HCT116 (cell line): ENCODE measurements at regions not wholly inside any gene's neighbourhood (a gene's known extent, or its start where the extent isn't known, plus 50 kb on each side); places are given as distances from the start of the nearest gene placed in this dataset.

Source experiments
- ATAC-seq: fragments of 200-7000 bp; cut with Tn5 transposase; 2 replicates; pipeline ENCODE4 v1.9.1; 2020; ENCODE audit warnings: mild to moderate bottlenecking, moderate library complexity
- BruUV-seq: library from RNA; stranded (reverse); fragments of 400-500 nt; replicated peaks from 2 replicates; lab custom pipeline; 2021; lab: Mats Ljungman, UMichigan
- CTCF ChIA-PET: fragments of 300-600 bp; sonication (Branson Sonifier 250); formaldehyde crosslinking; loops from one replicate; lab custom pipeline; 2021; ENCODE audit warnings: antibody characterized with exemption; lab: Charles Lee
- POLR2A ChIA-PET: fragments of 300-600, 350-600 bp; sonication (Branson Sonifier 250); formaldehyde crosslinking; loops from one replicate; lab custom pipeline; 2021; ENCODE audit warnings: antibody characterized with exemption; lab: Charles Lee
- RAD21 ChIA-PET, 2 experiments: fragments of 300-600 bp; sonication (Branson Sonifier 250); formaldehyde crosslinking; loops; one replicate each; lab custom pipeline; 2023; ENCODE audit warnings: low total read pairs in 2 of 2; ENCODE audit not compliant: uncharacterized antibody in 2 of 2, unreplicated experiment in 2 of 2, low non-redundant PET in 1 of 2; lab: Charles Lee
- DNase-seq: peaks from one replicate; pipeline ENCODE4 v3.0.0-alpha.2; 2010; ENCODE audit warnings: low read depth, low spot score
- H2AFZ ChIP-seq: fragments of 200-600 bp; shearing (Covaris generic), sonication (generic); 2 replicates; pipeline ENCODE4 v1.6.1; 2017; ENCODE audit warnings: low read depth, mixed run types, mixed read lengths, antibody characterized with exemption, low read length; ENCODE audit not compliant: poor library complexity, severe bottlenecking
- H3K27ac ChIP-seq: 2 replicates; pipeline ENCODE4 v1.5.1; 2012; ENCODE audit warnings: low read depth, low read length
- H3K27me3 ChIP-seq: fragments of 200-600 bp; sonication (generic); 2 replicates; pipeline ENCODE4 v1.6.1; 2016; ENCODE audit warnings: mixed run types, low read length, mixed read lengths; ENCODE audit not compliant: insufficient read depth
- H3K36me3 ChIP-seq, 2 experiments: fragments of 200-500 bp in 1 of 2; fragments of 200-600 bp in 1 of 2; sonication (Bioruptor generic) in 1 of 2; sonication (generic) in 1 of 2; 2 replicates each; pipeline versions ENCODE4 v1.5.1 to v1.6.1; 2014 to 2016; ENCODE audit warnings: low read length in 2 of 2, inconsistent platforms in 1 of 2, mixed read lengths in 1 of 2, mixed run types in 1 of 2; ENCODE audit not compliant: insufficient read depth in 2 of 2, control insufficient read depth in 1 of 2
- H3K4me1 ChIP-seq, 2 experiments: fragments of 200-600 bp in 1 of 2; sonication (generic) in 1 of 2; 2 replicates each; pipeline versions ENCODE4 v1.5.1 to v1.6.1; 2012 to 2017; ENCODE audit warnings: low read length in 2 of 2, inconsistent platforms in 1 of 2, mild to moderate bottlenecking in 1 of 2, mixed read lengths in 1 of 2, mixed run types in 1 of 2, moderate library complexity in 1 of 2; ENCODE audit not compliant: insufficient read depth in 2 of 2, control insufficient read depth in 1 of 2
- H3K4me2 ChIP-seq: fragments of 200-600 bp; sonication (generic); 2 replicates; pipeline ENCODE4 v1.6.1; 2017; ENCODE audit warnings: mixed run types, low read length, mixed read lengths
- H3K4me3 ChIP-seq, 2 experiments: fragments of 200-600 bp in 1 of 2; sonication (generic) in 1 of 2; replicated peaks in 1 of 2; 2 replicates each; pipeline ENCODE4 v1.5.1; 2011 to 2016; ENCODE audit warnings: low read length in 2 of 2, control low read depth in 1 of 2, low read depth in 1 of 2, mild to moderate bottlenecking in 1 of 2, mixed read lengths in 1 of 2, mixed run types in 1 of 2
- H3K79me2 ChIP-seq: fragments of 200-600 bp; sonication (generic); 2 replicates; pipeline ENCODE4 v1.6.1; 2017; ENCODE audit warnings: mild to moderate bottlenecking, mixed run types, low read length, moderate library complexity, mixed read lengths; ENCODE audit not compliant: insufficient read depth
- H3K9ac ChIP-seq: fragments of 200-600 bp; sonication (generic); 2 replicates; pipeline ENCODE4 v1.6.1; 2016; ENCODE audit warnings: low read length, mixed read lengths
- H3K9me2 ChIP-seq: fragments of 200-600 bp; sonication (generic), shearing (Covaris generic); 2 replicates; pipeline ENCODE4 v1.6.1; 2017; ENCODE audit warnings: mixed run types, mild to moderate bottlenecking, moderate library complexity; ENCODE audit not compliant: insufficient read depth
- H3K9me3 ChIP-seq, 2 experiments: fragments of 200-500 bp in 1 of 2; fragments of 200-600 bp in 1 of 2; sonication (Bioruptor generic) in 1 of 2; sonication (generic) in 1 of 2; 2 replicates each; pipeline ENCODE4 v1.6.1; 2014 to 2017; ENCODE audit warnings: low read length in 2 of 2, mixed read lengths in 2 of 2, inconsistent platforms in 1 of 2, low read depth in 1 of 2, mild to moderate bottlenecking in 1 of 2, mixed run types in 1 of 2, moderate library complexity in 1 of 2; ENCODE audit not compliant: control insufficient read depth in 1 of 2, insufficient read depth in 1 of 2
- H4K20me1 ChIP-seq: fragments of 200-600 bp; sonication (generic), shearing (Covaris generic); 2 replicates; pipeline ENCODE4 v1.6.1; 2017; ENCODE audit warnings: mixed run types, mild to moderate bottlenecking, moderate library complexity; ENCODE audit not compliant: insufficient read depth
- CEBPB ChIP-seq: IDR thresholded peaks from 2 replicates; pipeline ENCODE4 v1.6.1; 2012; ENCODE audit warnings: low read depth
- CTCF ChIP-seq, 3 experiments: fragments of 200-600 bp in 1 of 3; sonication (generic) in 1 of 3; IDR thresholded peaks in 2 of 3; conservative IDR thresholded peaks in 1 of 3; 2 replicates each; pipeline ENCODE4 v1.5.1; 2012 to 2017; ENCODE audit warnings: low read depth in 2 of 3, low read length in 2 of 3, antibody characterized with exemption in 1 of 3, borderline replicate concordance in 1 of 3, control low read depth in 1 of 3, mild to moderate bottlenecking in 1 of 3, mixed read lengths in 1 of 3, mixed run types in 1 of 3, moderate library complexity in 1 of 3; ENCODE audit not compliant: insufficient read depth in 1 of 3
- ELF1 ChIP-seq: IDR thresholded peaks from 2 replicates; pipeline ENCODE4 v1.6.1; 2012; ENCODE audit warnings: low read depth, borderline replicate concordance
- EZH2 ChIP-seq: fragments of 200-600 bp; sonication (generic); IDR thresholded peaks from 2 replicates; pipeline ENCODE4 v1.6.1; 2017; ENCODE audit warnings: antibody characterized with exemption, mixed run types
- EZH2phosphoT487 ChIP-seq: fragments of 200-600 bp; IDR thresholded peaks from 2 replicates; pipeline ENCODE4 v1.6.1; 2018; ENCODE audit warnings: antibody characterized with exemption, borderline replicate concordance
- JUND ChIP-seq: IDR thresholded peaks from 2 replicates; pipeline ENCODE4 v1.6.1; 2012
- POLR2AphosphoS5 ChIP-seq: IDR thresholded peaks from 2 replicates; pipeline ENCODE4 v1.6.1; 2011; ENCODE audit warnings: mild to moderate bottlenecking, low read depth, low read length, moderate library complexity
- SIN3A ChIP-seq: IDR thresholded peaks from 2 replicates; pipeline ENCODE4 v1.6.1; 2012; ENCODE audit warnings: low read depth
- SP1 ChIP-seq: IDR thresholded peaks from 2 replicates; pipeline ENCODE4 v1.6.1; 2012; ENCODE audit warnings: low read depth
- SRF ChIP-seq: IDR thresholded peaks from 2 replicates; pipeline ENCODE4 v1.6.1; 2012; ENCODE audit warnings: low read depth
- YY1 ChIP-seq: IDR thresholded peaks from 2 replicates; pipeline ENCODE4 v1.6.1; 2011; ENCODE audit warnings: low read length, low read depth, moderate library complexity, mild to moderate bottlenecking; ENCODE audit not compliant: insufficient replicate concordance; ENCODE audit errors: extremely low read depth
- ZFX ChIP-seq: fragments of 450-650 bp; IDR thresholded peaks from 2 replicates; pipeline ENCODE4 v1.6.1; 2017
- intact Hi-C: fragments of 100-400 bp; cut with micrococcal nuclease; formaldehyde crosslinking; loops from 2 replicates; pipeline ENCODE4 v1.10.0; 2022

GRCh38 chr22:22703715-22704114 lies 59.3 kb downstream of the GGTLC2 start (continued):
- TF ChIP-seq YY1 (no peak), ZFX (no peak), CEBPB (no peak)

GRCh38 chr22:22704156-22704946 lies 59.9 kb downstream of the GGTLC2 start:
- RAD21 ChIA-PET, result no interaction called here
- intact Hi-C loops, result no loop called here
- no peaks in the 10 kb centered on the region for H3K27me3 ChIP-seq
- CTCF ChIA-PET, result interaction anchor here (1.0 to 2.1 kb wide), 3 partner anchors 11 to 16 kb away, joined by 3 to 14 read pairs (median 7); no protein-coding TSS in a partner anchor
- no peak overlapping the region for H3K9ac ChIP-seq
- H3K36me3 ChIP-seq, result no peaks in the 10 kb centered on the region
- no peaks in the 10 kb centered on the region for H3K9me2 ChIP-seq
- ATAC-seq (no peak), DNase-seq (no peak)
- no peaks in the 10 kb centered on the region for H3K9me3 ChIP-seq
- H3K4me3 ChIP-seq, result no peak overlapping the region
- POLR2A ChIA-PET, result no interaction called here
- no peak overlapping the region for H3K4me2 ChIP-seq
- BruUV-seq, result no TSS peak
- no peak overlapping the region for H3K27ac ChIP-seq
- TF ChIP-seq SIN3A (no peak), SP1 (no peak), ELF1 (no peak), SRF (no peak), JUND (no peak), CTCF (IDR thresholded peaks at IDR 0.05 in 2 of 3, conservative IDR thresholded peaks at IDR 0.05 in 1 of 3; ENCODE audit: borderline replicate concordance in 1 of 3, insufficient read depth in 1 of 3, low read depth in 2 of 3, low read length in 2 of 3) (no peak), YY1 (no peak), ZFX (no peak), POLR2AphosphoS5 (no peak), EZH2phosphoT487 (no peak), EZH2 (no peak)
- H3K79me2 ChIP-seq, result no peaks in the 10 kb centered on the region
- H4K20me1 ChIP-seq, result no peaks in the 10 kb centered on the region
- H2AFZ ChIP-seq, result no peak overlapping the region
- no peaks in the 10 kb centered on the region for H3K4me1 ChIP-seq
